COLO668 (cell line): ENCODE measurements at regions not wholly inside any gene's neighbourhood (a gene's known extent, or its start where the extent isn't known, plus 50 kb on each side); places are given as distances from the start of the nearest gene placed in this dataset.

Experiments used
- DNase-seq: peaks from one replicate; lab custom pipeline; 2025; ENCODE audit not compliant: unreplicated experiment; lab: John Stamatoyannopoulos, UW

- no peak for DNase-seq
These were observed 152.7 kb downstream of the TBXT start for GRCh38 chr6:166014966-166015365.

GRCh38 chr6:166010136-166010960 is 157.3 kb downstream of the TBXT start:
- DNase-seq = no peak

- no peak for DNase-seq
These were observed 158.1 kb downstream of the TBXT start for GRCh38 chr6:166009385-166010031.

GRCh38 chr6:166008441-166009369 is 158.9 kb downstream of the TBXT start:
- DNase-seq = no peak

- no peak for DNase-seq
These were observed 160.0 kb downstream of the TBXT start for GRCh38 chr6:166007349-166008263.

- no peak for DNase-seq
These were observed 160.8 kb downstream of the TBXT start for GRCh38 chr6:166006900-166007301.

- DNase-seq = no peak
These were observed 161.4 kb downstream of the TBXT start for GRCh38 chr6:166005944-166006899.

- no peak for DNase-seq
These were observed 162.2 kb downstream of the TBXT start for GRCh38 chr6:166005401-166005943.

- no peak for DNase-seq
These were observed 162.8 kb downstream of the TBXT start for GRCh38 chr6:166004876-166005275.

GRCh38 chr6:166004471-166004870 is 163.2 kb downstream of the TBXT start:
- no peak for DNase-seq

- DNase-seq = no peak
These were observed 164.1 kb downstream of the TBXT start for GRCh38 chr6:166003569-166003968.

- no peak for DNase-seq
These were observed 166.3 kb downstream of the TBXT start for GRCh38 chr6:166001359-166001758.

GRCh38 chr6:165999279-165999678 is 168.4 kb downstream of the TBXT start:
- no peak for DNase-seq

- DNase-seq = no peak
These were observed 169.6 kb downstream of the TBXT start for GRCh38 chr6:165998072-165998471.

- no peak for DNase-seq
These were observed 176.3 kb downstream of the TBXT start for GRCh38 chr6:165991341-165991740.

- no peak for DNase-seq
These were observed 177.4 kb downstream of the TBXT start for GRCh38 chr6:165990216-165990615.

GRCh38 chr6:165988757-165989456 is 178.7 kb downstream of the TBXT start:
- no peak for DNase-seq

GRCh38 chr6:165988302-165988756 is 179.3 kb downstream of the TBXT start:
- no peak for DNase-seq
